ENCODE measurements at regions not wholly inside any gene's neighbourhood (a gene's known extent, or its start where the extent isn't known, plus 50 kb on each side); places are given as distances from the start of the nearest gene placed in this dataset.

- no peak overlapping the region for H3K4me3 ChIP-seq (ENCODE audit: low read length, poor library complexity, severe bottlenecking)
Observed at GRCh38 chr15:25493823-25494526, 55.2 kb upstream of the UBE3A start.

DNA sequence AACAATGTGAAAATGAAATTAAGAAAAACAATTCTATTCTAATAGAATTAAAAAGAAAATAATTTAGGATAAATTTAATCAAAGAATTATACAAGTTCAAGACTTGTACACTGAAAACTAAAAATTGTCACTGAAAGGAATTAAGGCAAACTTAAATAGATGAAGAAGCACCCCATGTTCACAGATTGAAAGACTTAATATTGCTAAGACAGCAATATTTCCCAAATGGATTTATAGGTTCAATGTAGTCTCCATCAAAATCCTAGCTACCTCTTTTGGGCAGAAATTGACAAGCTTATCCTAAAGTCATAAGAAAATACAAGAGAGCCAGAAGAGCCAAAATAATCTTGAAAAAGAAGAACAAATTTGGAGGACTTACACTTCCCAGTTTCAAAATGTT is 53.5 kb upstream of the UBE3A start:
- no peaks in the 10 kb centered on the region for H3K27me3 ChIP-seq (ENCODE audit: insufficient read depth, low read length, poor library complexity, severe bottlenecking)
- H3K79me2 ChIP-seq (ENCODE audit: insufficient read depth, low read length) = no peaks in the 10 kb centered on the region
- no peaks in the 10 kb centered on the region for H3K9me3 ChIP-seq (ENCODE audit: insufficient read depth, low read depth, low read length)
- no peaks in the 10 kb centered on the region for H4K20me1 ChIP-seq (ENCODE audit: insufficient read depth, low read length, poor library complexity, severe bottlenecking)
- no peaks in the 10 kb centered on the region for H3K9me2 ChIP-seq (replicated peaks; ENCODE audit: low read depth, low read length)
- no peak overlapping the region for H2AFZ ChIP-seq (ENCODE audit: low read length)
- TF ChIP-seq EZH2phosphoT487 (IDR thresholded peaks at IDR 0.05; ENCODE audit: borderline replicate concordance) (no peak), CTCF (conservative IDR thresholded peaks at IDR 0.05; ENCODE audit: low read length) (no peak)
- no peak overlapping the region for H3K4me3 ChIP-seq (ENCODE audit: low read length, poor library complexity, severe bottlenecking)
- no peaks in the 10 kb centered on the region for H3K4me1 ChIP-seq (ENCODE audit: insufficient read depth, low read length, poor library complexity, severe bottlenecking)
- no peaks in the 10 kb centered on the region for H3K36me3 ChIP-seq (ENCODE audit: insufficient read depth, low read length)
- no peaks in the 10 kb centered on the region for H3F3A ChIP-seq (ENCODE audit: low read depth)
- no peak overlapping the region for H3K9ac ChIP-seq (ENCODE audit: low read depth, low read length, poor library complexity, severe bottlenecking)
- H3K4me2 ChIP-seq (ENCODE audit: low read depth, low read length, poor library complexity, severe bottlenecking) = no peak overlapping the region

More at GRCh38 chr15:25493823-25494526, 55.2 kb upstream of the UBE3A start:
- Histone ChIP-seq H3K9me3 (ENCODE audit: insufficient read depth, low read depth, low read length) (no peaks in the 10 kb centered on the region), H3K79me2 (ENCODE audit: insufficient read depth, low read length) (no peaks in the 10 kb centered on the region), H2AFZ (ENCODE audit: low read length) (no peak overlapping the region), H3K4me2 (ENCODE audit: low read depth, low read length, poor library complexity, severe bottlenecking) (no peak overlapping the region), H4K20me1 (ENCODE audit: insufficient read depth, low read length, poor library complexity, severe bottlenecking) (no peaks in the 10 kb centered on the region), H3K36me3 (ENCODE audit: insufficient read depth, low read length) (no peaks in the 10 kb centered on the region), H3F3A (ENCODE audit: low read depth) (no peaks in the 10 kb centered on the region), H3K27me3 (ENCODE audit: insufficient read depth, low read length, poor library complexity, severe bottlenecking) (no peaks in the 10 kb centered on the region), H3K9ac (ENCODE audit: low read depth, low read length, poor library complexity, severe bottlenecking) (no peak overlapping the region), H3K4me1 (ENCODE audit: insufficient read depth, low read length, poor library complexity, severe bottlenecking) (no peaks in the 10 kb centered on the region), H3K9me2 (replicated peaks; ENCODE audit: low read depth, low read length) (no peaks in the 10 kb centered on the region)
- TF ChIP-seq EZH2phosphoT487 (IDR thresholded peaks at IDR 0.05; ENCODE audit: borderline replicate concordance) = no peak
- TF ChIP-seq CTCF (conservative IDR thresholded peaks at IDR 0.05; ENCODE audit: low read length) = no peak

Measured in Loucy (cell line).